Vagina (tissue), 1 donor: ENCODE measurements at regions not wholly inside any gene's neighbourhood (a gene's known extent, or its start where the extent isn't known, plus 50 kb on each side); places are given as distances from the start of the nearest gene placed in this dataset. TPM values are rescaled to one million over a fixed set of nuclear protein-coding genes. Genes with fewer than 3 reads are reported as not detected.

Experiments
- small RNA-seq: library from RNA; depleted of rRNA; stranded (forward); fragments of <200 nt; gene quantifications from one replicate; pipeline ENCODE3, GENCODE V24; 2016

Small RNA genes lying in the stretch of these regions (small RNA-seq; reads per million reads assigned to genes)
- gene RF00322: not detected
- not detected for gene RNU6-649P
